HG02884 (cell line): ENCODE measurements at regions not wholly inside any gene's neighbourhood (a gene's known extent, or its start where the extent isn't known, plus 50 kb on each side); places are given as distances from the start of the nearest gene placed in this dataset.
A peak's percentile ranks its signal among the peaks of the same experiment; 100 is the strongest.

Experiments
- ATAC-seq: cut with Tn5 transposase; IDR thresholded peaks from one replicate; pipeline ENCODE4 v1.9.1; 2021; ENCODE audit warnings: mild to moderate bottlenecking, moderate library complexity; ENCODE audit not compliant: unreplicated experiment

DNA sequence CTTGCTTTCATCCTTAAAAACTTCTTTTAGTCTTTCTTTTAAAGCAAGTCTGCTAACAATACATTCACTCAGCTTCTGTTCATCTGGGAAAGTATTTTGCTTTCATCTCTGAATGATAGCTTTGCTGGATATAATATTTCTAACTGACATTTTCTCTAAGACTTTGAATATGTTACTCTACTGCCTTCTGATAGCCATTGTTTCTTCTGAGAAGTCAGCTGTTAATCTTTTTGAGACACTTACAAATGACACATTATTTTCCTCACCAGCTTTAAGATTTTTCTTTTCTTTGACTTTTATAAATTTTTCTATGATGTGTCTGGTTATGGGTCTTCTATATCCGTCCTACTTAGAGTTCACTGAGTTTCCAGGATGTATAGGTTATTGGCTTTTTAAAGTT is 643.1 kb downstream of the KCNA4 start:
- ATAC-seq = no peak

- no peak for ATAC-seq
Observed at GRCh38 chr11:29368126-29368525, 648.7 kb downstream of the KCNA4 start.

DNA sequence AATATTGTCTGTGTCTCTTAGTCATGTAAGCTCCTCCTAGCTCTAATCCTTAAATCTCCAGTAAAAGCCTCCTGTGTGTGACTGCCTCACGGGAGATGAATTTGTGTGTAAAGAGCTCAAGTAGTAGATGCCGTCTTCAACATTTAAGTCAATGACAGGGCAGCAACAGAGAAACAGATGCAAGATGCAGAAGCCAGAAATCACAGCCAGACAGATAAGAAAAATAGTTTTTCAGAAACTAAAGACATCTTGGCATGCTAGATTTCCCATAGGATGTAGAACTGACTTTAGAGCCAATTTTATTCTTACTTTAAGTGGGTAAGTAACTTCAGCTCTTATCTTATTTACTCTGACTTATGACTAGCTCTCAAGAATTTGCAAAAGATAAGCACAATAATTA is 652.8 kb downstream of the KCNA4 start:
- ATAC-seq = no peak

DNA sequence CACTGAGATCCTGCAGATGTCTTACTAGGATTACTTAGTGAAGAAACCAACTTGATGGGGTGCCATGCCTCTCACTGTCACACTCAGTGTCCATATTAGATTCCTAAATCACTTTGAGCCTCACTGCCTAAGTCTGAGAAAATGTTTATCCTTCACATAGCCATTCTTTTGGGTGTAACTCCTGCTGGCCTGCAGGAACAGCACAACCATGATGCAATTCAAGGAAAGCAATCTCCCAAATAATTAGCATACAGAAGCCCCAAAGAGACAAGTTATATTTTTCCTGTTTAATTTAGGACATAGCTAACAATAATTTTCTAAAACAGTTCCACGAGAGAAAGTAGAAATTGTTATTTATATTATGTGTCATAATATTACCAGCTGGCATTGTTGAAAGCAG is 655.5 kb downstream of the KCNA4 start:
- ATAC-seq = no peak

- no peak for ATAC-seq
Observed at GRCh38 chr11:29353833-29354232, 663.0 kb downstream of the KCNA4 start.

DNA sequence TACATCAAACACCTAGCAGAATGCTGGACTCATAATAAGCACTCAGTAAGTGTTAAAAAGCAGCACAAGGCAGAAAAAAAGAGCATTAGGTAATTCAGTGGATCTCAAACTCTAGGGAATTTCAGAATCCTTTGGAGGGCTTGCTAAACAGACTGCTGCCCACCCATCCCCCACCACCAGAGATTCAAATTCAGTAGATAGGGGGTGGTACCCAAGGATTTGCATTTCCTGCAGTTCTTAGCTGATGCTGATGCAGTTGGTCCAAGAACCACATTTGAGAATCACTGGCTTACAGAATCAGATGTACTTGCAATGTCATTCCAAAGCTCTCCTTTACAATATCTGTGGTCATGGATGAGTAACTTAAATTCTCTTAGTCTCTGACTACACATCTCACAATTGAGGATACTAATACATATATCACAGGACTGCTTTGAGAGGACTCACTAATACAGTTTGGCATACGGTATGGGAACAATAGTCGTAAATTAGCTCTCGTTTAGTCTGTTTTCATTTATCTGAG is 664.5 kb downstream of the KCNA4 start:
- ATAC-seq = no peak

- ATAC-seq = no peak
Observed at GRCh38 chr11:29351301-29351873, 665.4 kb downstream of the KCNA4 start.

GRCh38 chr11:29343465-29344333 is 673.1 kb downstream of the KCNA4 start:
- ATAC-seq = peak; percentile 98

DNA sequence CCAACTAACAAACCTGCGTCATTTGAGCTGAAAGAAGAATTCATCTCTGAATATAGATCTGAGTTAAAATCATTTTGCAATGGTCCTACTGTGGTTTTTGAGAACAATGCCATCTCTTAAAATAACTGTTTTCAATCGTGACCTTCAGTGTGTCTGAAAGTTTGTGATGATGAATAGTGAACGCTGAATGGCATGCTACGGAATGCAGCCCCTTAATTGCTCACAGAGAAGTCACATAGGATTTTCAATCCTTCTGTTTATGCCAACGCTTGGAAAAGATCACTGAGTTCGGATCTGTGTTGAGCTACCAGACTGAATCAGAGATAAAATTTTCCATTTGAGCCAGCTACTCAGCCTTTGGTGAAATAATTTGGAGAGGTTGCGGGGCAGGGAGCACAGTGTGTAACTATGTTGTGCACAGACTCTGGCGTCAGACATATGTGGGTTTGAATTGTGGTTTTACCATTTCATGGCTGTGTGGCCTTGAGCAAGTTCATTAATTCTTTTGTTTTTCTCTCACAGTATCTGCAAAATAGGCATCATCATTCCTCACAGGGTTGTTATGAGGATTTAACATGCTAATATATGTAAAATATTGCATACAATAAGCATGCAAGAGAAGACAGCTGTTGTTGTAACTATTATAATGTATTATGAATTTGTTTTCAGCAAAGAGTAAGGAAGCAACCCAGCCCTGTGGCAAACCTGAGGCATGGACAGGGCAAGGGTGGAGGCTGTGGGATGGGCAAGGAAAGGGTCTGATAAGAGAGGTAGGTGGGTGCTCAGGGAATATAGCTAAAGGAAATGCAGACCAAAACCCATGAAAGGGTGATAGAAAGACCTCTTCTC is 679.9 kb downstream of the KCNA4 start:
- no peak for ATAC-seq

DNA sequence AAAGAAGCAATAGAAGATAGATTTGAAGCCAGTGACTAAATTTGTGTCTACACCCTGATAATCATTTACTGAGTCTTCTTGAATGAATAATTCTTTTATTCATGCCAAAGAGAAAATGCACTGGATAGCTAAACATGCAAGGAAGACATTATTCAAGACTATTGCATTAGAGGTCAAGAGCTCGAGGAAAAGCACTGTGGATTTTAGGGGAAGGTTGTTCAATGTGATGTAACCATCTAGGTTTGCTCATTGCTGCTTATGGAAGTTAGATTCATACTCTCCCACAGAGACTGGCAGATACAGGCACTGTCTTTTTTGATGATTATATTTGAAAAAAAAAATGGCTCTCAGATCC is 682.1 kb downstream of the KCNA4 start:
- ATAC-seq = no peak

GRCh38 chr11:29333993-29334775 is 682.6 kb downstream of the KCNA4 start:
- peak; percentile 85 for ATAC-seq

GRCh38 chr11:29331451-29332010 is 685.3 kb downstream of the KCNA4 start:
- no peak for ATAC-seq

DNA sequence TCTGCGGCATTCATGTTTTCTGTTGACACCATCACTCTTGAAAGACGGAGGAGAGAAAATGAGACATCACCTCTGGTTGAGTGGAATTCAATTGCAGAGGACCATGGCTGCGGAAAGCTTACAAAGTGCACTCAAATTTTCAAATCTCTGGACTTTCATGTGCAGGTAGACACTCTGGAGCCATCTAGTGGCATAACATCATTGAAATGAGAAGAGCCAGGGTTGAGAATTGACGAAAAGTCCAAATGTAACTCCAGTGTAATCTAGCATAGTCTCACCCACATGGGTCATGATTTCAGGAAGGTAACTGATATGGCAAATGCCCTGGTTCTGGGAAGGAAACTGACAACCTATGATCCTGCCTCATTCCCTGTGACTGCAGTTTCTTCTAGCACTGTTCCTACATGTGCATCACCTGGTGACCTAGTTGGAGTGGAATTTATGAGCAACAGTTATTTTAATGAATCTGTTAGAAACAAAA is 687.8 kb downstream of the KCNA4 start:
- no peak for ATAC-seq

- ATAC-seq = no peak
Observed at GRCh38 chr11:29327891-29328290, 688.9 kb downstream of the KCNA4 start.

DNA sequence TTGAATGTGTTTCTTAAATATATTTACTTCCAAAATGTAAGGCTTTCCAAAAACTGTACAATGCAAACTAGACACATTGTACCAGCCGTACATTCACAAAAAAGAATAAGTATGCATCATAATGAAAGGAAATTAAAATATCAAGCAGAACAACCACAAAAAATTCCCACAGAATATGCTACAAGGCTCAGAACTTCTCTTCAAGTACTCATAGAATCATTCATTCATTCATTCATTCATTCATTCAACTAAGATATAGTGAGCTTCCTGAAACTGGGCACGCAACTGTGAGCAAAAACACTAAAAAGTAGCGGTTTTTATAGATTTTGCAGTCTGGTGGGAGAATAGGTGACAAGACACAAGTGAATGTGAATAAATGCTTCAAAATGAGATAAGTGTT is 690.1 kb downstream of the KCNA4 start:
- no peak for ATAC-seq

DNA sequence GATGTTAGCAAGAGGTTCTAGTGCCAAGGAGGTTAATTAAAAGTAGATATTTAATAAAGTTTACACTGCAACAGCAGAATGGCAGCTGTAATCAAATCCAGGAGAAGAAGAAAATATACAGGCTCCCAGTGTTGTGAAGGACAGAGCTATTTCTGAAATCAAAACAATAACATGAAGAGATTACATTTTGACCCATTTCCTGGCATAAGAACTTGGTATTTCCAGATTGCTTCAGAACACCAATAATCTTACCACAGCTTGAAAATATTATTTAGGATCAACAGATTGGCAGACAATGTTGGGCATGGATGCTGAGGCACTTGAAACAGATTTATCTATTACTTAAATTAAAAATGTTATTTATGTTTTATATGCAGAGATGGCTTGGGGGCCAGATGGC is 692.5 kb downstream of the KCNA4 start:
- no peak for ATAC-seq

- ATAC-seq = no peak
Observed at GRCh38 chr11:29321293-29322132, 695.3 kb downstream of the KCNA4 start.

- ATAC-seq = no peak
Observed at GRCh38 chr11:29320196-29320595, 696.6 kb downstream of the KCNA4 start.

DNA sequence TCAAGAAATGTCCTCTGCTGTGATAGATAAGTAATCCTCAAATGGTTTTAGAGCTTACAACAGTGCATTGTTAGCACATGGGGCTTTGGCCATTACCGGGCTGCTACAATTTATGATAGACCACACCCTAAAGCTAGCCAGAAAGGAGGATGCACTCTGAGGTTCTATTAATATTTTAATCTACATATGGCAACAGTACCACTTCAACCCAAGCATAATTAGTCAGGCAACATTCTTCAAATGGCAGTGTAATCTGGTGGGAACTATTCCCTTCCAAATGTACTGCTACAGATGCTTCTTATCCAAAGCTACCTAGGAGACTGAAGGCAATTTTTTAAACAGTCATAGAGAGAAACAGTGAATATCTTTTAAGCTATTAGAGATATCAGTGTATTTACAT is 697.6 kb downstream of the KCNA4 start:
- ATAC-seq = no peak
